ENCODE measurements at regions not wholly inside any gene's neighbourhood (a gene's known extent, or its start where the extent isn't known, plus 50 kb on each side); places are given as distances from the start of the nearest gene placed in this dataset.

- TF ChIP-seq CTCF (IDR thresholded peaks at IDR 0.05) (no peak), EZH2phosphoT487 (IDR thresholded peaks at IDR 0.05) (no peak)
These were observed 469.5 kb upstream of the PIK3R1 start for GRCh38 chr5:67746103-67746502.

Data from neural progenitor cell (in vitro differentiated cells).